NCI-H524 treated with DMSO at 0.1 percent for 48 hours (cell line): ENCODE measurements at regions not wholly inside any gene's neighbourhood (a gene's known extent, or its start where the extent isn't known, plus 50 kb on each side); places are given as distances from the start of the nearest gene placed in this dataset.
"Not testable (repeated sequence)": the region's sequence is repeated elsewhere in the genome, so short reads cannot be mapped to it uniquely, and the experiment has no call there.

Experiments
- DNase-seq: peaks from one replicate; lab custom pipeline; 2025; lab: John Stamatoyannopoulos, UW

DNA sequence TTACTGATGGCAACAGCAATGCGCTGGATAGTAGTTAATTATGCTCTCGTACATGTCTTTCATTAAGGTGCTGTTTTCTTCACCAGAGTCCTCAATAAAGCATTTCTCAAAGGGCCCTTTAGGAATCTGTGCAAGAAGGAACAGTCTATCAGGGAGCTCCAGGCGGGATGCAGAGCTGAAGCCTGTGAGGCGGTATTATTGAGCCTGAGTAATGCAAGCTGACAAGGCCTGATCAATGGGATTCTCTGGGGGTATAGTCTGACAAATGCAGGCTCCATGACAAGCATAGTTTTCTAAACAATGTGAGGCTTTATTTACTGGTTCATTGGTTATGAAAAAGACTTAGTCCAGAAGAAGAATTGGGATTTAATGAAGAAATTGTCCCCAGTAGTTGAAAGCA is 530.9 kb upstream of the CBLB start:
- DNase-seq = no peak

DNA sequence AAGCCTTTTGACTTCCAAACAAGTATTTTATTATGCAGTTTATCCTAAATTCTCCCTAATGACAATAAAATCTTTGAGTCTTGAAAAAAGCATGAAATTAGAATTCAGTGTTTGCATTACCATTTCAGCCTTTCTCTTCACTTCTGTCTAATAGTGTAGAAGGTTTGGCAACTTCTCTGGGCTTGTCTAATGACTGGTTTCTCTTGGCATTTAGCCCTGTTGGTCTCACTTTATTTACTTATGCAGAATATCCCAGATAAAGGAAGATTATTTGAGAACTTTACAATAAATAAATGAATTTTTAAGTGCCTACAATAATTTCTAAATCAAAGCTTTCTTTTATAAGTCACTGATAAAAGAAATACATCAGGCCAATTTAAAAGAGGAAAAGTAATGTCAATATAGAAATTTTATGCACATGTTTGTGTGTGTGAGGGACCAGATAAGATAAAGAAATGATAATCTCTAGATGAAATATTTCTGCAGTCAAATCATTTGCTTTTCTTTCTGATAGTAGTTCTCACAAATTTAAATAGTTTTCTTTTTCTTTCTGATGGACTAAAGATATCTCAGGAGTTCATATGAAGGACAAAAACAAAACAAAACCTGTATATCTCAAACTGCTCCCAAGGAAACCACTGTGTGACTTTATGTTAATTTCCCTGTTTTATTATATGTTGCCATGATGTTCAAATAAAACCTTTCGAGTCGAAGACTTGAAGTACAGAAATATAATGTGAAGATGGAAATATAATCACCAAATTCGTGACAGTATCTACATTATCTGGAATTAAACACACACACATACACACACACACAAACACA is 533.1 kb upstream of the CBLB start:
- no peak for DNase-seq

DNA sequence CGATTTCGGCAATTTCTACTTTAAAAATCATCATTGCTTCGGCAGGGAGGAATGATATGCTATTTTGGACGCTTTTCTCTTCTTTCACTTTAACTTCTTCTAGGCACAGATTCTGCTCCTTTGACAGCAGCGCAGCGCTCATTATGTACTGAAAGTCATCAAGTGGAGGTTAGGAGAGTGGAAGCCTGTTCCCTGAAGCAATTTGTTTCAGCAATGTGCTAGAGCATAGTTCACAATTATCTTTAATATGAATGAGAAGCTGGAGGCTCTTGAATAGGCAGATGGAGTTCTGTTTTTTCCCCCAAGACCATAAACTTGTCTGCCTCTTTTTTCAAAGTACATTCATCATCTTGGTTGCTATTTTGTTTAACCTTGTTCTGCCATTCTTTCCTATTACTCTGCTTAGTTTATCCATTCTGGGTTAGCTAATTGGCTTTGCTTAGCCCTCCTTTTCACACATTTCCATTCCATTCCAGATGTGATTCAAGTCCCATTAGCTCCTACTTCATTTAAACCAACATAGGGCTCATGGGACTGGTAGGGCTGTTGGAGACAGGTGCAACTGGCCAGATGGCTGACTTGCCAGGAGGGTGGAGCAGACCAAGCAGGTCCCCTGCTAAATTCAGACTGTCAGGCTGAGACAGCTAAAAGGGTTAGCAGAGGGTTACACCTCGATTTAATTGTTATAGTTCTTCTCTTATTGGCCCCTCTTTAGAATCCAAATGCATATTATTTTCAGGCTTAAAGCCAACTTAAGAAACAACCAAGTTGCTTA is 534.7 kb upstream of the CBLB start:
- DNase-seq = peak; percentile 96

DNA sequence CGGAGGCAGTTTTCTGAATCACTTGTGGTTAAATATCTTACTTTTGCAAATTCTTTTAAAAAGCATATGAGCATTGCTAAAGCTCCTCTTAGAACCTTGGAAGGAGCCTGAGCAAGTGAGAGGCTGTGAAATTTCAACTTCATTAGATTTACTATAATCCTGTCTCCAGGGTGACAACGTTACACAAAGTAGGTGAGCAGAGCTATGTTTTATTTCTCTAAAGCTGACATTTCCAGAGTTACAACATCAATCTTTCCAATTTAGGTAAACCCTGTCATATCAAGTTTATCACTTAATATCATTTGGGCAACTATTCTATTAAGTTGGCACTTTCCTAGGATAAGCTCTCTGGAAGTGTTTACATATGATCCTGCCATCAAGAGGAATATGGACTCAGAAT is 544.9 kb upstream of the CBLB start:
- no peak for DNase-seq

DNA sequence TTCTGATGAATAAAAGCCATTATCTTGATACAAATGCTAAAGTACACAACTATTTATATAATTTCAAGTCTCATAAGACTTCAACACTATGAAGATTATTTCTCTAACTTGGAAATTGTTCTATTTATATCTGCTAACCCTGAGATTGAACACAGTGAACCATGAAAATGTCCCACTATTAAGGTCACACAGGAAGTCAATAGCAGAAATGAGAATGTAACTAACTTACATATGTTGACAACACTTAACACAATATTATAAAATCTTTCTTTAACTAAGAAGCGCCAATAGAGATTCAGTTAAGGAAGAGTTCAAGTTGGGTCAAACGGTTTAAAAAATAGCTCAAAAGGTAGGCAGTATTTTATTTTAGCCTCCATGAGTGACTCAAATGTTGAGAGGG is 551.8 kb upstream of the CBLB start:
- no peak for DNase-seq

DNA sequence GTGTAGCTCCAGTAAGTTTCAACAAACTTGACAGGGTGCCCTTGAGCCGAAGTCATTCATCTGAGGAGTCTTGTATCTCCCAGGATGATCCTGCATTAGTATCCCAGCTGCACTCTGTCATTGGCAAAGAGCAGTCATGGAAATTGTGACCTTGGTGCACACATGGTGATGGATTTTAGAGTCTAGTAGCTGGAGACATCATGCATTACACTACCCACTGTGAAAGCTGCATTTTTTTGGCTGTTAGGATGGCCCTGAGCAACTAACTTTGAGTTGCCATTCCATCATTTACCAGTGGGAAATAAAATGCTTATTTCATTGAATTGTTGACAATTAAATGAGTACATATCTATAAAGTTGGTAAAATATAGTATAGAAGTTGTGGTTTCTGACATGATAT is 552.6 kb upstream of the CBLB start:
- no peak for DNase-seq

DNA sequence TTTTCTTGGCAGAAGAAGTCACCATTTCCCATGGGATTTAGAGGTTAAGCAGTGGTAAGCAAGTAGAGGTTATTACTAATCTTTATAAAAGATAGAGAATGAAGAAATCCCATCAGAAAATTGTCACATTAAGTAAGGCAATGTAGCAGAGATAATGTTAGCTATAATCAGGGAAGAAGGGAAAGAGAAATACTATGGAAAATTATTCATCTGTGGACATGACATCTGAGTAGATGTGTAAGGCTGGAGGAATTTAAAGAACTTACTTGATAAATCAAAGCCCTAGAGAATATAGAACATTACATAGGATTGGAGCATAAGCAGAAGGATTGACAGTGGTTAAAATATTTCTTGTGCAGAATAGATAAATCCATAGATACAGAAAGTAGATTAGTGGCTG is 553.1 kb upstream of the CBLB start:
- DNase-seq = no peak

DNA sequence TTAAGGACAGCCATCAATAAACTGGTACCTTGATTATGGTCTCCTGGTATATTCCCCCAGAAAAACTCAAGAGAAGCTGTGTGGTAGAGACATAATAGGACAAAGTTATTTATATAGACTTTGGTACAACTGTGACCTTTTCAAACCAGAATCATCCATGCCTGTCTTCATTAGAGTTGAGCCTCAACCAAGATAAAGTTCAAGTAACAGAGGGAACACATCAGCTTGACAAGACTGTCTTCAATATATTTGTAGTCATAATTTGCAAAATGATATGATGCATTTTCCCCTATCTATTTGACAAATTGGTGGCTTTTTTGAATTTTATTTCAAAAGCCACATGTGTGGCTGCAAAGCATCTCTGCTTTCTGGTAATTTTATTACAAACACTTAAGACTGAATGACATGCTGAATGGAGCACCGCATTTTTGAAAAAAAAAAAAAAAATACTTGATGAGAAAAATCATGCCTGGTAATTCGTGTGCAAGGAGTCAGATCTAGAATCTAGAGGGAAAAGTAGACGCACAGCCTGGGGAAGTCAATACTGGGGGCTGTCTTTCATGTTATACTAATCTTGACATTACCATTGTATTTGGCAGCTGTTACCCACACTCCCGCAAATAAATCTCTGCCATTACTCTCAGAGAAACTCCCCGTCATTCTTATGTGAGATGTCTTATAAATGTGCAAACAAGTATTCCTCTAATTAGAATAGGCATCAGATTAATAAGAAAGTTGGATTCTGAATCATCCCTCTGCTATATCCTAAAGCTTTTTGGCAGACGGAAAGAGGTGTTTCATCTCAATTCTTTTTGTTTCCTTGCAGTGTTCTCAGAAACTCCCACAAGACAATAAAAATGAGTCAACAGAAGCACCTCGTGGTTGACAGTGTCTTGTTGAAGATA is 554.8 kb upstream of the CBLB start:
- DNase-seq = no peak

DNA sequence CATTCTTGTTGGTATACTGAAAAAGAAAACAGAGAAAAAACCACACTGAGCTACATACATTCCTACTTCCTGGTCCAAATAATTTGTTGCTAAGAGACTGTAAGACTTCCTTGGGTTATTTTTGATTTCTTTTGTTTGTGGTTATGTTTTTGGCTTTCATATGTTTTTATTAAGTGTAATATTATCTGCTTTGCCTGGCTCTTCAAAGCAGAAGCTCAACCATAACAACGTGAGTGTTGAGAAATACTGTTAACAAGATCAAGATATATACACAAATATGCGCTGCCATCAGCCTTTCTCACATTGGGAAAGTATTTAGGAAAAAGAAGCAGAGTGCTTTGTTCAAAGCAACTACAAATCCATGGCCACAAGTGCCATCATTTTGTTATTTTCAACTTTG is 556.2 kb upstream of the CBLB start:
- no peak for DNase-seq

DNA sequence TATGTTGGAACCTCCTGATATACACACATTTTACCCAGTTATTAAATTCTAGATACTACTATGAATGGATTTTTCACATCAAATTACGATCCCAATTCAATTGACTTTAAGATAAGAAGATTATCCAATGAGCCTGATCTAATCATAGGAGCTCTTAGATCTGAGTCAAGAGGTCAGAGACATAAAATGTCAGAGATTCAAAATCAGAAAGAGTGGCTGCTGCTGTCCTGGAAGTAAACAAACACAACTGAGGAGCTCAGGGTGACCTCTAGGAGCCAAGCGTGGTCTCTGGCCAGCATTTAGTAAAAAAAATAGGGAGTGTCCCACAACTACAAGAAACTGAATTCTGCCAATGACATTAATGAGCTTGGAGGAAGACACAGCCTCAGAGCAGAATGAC is 557.1 kb upstream of the CBLB start:
- DNase-seq = no peak

DNA sequence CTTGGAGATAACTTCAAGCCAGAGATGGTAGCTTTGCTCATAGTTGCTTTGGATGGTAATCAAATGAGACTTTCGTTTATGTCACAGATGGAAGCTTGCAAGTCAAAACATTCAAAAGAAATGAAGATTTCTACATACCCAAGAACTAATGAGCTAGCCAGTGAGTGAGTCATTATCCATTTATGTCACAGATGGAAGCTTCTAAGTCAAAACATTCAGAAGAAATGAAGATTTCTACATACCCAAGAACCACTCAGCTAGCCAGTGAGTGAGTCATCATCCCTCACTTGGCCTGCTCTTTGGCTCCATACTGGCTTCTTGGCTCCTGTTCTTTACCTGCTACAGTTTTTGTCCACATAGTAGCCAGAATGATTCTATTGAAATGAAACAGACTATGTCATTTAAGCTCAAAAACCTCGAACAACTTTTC is 559.8 kb upstream of the CBLB start:
- no peak for DNase-seq

DNA sequence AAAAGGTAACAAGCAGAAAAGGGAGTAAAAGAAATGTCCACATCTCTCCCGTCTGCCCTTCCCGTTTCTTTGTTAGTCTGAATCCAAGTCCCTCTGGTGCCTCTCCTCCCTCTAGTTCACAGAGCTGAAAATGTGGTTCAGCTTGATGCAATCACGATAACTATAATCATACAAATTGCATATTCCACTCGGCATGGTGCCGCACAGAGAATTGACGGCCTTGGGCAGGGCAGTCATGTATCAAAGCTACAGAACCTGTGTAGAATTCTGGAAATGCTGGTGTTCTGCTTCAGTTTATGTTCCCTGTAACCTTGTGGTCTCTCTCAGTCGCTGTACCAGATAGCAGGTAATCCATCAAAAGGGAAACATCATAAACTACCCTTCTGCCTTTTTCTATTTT is 562.9 kb upstream of the CBLB start:
- no peak for DNase-seq

DNA sequence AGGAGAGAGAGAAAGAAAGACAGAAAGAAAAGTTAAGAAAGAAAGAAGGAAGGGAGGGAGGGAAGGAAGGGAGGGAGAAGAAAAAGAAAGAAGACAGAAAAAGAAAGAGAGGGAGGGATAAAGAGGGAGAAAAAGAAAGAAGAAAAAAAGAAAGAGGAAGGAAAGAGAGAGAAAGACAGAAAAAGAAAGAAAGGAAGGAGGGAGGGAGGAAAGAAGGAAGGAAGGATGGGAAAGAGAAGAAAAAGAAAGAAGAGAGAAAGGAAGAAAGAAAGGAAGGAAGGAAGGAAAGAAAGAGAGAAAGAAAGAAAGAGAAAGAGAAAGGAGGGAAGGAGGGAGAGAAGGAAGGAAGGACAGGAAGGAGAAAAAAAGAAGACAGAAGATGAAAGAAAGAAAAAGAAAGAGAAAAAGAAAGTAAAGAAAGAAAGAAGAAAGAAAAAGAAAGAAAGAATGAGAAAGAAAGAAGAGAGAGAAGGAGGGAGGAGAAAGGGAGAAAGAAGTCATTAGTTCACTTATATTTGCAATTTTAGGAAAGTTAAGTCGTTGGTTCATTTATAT is 567.2 kb upstream of the CBLB start:
- DNase-seq = no peak

DNA sequence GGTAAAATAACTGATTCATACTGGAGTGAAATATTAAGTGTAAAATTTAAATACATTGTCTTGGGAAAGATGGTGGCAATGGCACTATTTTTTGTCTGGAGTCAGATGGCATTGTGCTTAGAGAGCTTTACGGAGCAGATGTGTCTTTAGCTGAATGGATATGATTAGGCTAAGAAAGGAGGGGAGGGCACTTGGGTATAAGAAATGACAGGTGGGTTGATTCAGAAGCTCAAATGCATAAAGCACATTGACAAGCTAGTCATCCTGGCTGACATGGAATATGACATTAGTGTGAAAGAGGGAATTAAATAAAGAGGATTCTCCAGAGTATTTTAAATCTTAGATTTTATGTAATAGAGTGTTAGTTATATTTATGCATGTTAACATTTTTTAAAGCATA is 570.1 kb upstream of the CBLB start:
- DNase-seq = peak; percentile 98

DNA sequence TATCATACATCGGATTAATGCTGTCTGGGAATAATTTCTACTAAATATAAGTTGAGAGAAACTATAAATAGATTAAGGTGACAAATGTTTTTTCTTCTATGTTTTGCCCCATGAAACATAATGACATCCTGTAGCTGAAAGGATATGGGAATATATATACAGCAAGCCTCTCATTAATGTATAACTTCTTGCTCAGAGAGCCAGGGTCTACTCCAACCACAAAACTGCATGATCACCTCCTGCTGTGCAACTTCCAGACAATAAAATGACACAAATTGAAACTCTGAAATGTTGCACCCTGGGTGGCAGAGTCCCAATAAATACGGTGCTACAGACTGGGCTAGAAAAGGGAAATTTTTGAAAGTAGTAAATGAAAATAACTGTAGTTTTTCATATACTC is 571.9 kb upstream of the CBLB start:
- no peak for DNase-seq

DNA sequence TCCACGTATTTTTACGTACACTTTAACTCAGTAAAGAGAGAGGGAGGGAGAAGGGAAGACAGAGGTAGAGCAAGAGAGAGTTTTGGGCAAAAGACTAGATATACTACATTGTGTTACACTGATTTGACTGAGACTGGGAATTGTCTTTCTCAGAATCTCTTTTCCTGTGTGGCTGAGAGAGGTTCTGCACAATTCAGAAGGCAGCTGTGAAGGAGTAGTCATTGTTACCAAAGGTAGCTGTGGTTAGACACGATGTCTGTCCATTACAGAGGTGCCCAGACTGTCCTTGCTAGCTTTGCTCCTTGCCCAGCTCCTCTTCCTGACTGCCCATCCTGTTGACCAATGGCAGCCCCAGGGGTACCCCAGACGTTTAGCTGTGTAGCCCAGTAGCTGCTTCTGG is 577.5 kb upstream of the CBLB start:
- DNase-seq = no peak

DNA sequence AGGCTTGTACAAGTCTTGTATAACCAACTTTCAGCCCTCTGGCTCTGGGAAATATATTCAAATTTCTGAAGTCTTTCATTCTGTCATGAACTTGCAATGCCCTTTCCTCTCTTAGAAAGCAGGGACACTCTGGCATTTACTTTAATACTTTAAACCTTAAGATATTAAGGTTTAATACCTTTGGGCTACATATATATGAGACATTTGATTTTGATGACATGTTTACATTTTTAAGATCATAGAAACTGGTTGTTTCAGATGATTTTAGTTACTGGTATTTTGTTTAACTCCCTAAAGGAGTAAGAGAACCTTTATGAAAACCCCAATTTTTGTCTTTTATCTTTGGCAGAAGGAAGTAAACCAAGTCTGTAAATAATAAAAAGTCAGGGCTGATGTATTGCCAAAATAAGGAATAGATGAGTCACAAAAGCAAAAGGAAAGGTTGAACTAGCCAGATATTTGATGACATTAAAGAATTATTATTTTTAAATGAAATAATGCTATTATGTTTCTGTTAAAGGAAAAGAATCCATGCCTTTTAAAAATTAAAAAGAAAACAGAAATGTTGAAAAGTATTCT is 579.0 kb upstream of the CBLB start:
- DNase-seq = no peak

DNA sequence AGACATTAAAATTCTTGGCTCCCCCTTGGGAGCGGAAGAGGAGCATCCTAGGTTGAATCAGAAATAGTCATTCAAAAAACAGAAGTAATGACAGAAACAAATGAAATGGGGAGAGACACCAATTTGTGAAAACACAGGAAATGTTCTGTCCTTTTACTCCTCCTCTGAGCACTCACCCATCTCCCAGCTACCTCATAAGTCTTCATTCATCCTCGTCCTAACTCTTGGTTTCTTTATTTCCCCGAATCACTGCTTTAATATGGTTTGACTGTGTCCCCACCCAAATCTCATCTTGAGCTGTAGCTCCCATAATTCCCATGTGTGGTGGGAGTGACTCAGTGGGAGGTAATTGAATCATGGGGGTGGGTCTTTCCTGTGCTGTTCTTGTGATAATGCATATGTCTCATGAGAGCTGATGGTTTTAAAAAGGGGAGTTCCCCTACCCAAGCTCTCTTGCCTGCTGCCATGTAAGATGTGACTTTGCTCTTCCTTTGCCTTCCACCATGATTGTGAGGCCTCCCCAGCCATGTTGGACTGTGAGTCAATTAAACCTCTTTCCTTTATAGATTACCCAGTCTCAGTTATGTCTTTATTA is 579.7 kb upstream of the CBLB start:
- DNase-seq = not testable (repeated sequence)

DNA sequence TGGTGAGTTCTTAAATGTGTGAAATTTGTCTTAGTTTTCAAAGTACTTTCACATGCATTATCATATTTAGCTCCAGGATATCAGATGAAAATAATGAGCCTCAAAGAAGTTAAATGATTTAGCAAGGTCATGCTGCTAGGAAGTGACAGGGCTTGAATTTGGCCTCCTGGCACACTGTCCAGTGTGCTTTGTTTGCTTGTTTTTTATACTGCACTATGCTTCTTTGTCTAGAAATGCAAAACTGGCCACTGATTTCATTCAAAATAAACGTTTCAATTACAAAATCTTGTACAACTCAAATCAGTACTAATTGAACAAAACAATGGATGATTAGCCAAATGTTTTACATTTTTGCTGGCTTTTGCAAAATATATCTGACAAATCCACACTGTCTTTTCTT is 583.3 kb upstream of the CBLB start:
- no peak for DNase-seq

DNA sequence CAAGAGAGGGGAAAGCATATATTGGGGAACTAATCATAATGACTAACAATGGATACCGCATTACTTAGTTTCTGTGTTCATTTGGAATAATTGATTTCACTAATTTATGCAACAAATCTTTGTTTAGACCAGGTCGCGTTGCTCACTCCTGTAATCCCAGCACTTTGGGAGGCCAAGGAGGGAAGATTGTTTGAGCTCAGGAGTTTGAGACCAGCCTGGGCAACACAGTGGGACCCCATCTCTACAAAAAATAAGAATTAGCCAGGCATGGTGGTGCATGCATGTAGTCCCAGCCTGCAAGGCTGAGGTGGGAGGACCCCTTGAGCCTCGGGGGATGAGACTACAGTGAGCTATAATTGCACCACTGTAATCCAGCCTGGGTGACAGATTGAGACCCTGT is 585.7 kb upstream of the CBLB start:
- DNase-seq = no peak
